ENCODE measurements at regions not wholly inside any gene's neighbourhood (a gene's known extent, or its start where the extent isn't known, plus 50 kb on each side); places are given as distances from the start of the nearest gene placed in this dataset.

DNA sequence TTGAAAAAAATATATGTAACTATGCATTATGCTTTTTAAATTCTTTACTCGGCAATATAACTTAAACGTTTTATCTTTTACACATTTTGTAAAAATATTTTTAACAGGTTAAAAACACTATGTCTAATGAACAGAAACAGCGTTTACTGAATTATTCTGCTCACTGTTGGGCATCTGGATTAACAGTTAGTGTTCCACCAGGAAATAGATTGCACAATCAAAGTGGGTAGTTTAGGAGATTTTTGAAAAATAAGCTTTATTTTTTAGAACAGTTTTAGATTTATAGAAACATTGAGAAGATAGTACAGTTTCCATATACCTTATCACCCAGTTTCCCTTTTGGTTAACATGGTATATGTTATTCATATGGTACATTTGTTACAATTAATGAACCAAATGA lies 63.1 kb upstream of the FREM3 start:
- Histone ChIP-seq H3K23ac (ENCODE audit: low read depth, low read length, poor library complexity) (no peak overlapping the region), H2BK120ac (ENCODE audit: low read depth, low read length) (no peak overlapping the region), H2BK12ac (ENCODE audit: low read length) (no peak overlapping the region), H3K18ac (ENCODE audit: low read length) (no peak overlapping the region), H2BK15ac (ENCODE audit: low read length) (no peak overlapping the region), H4K91ac (ENCODE audit: low read depth, low read length, poor library complexity) (no peak overlapping the region), H3K4me1 (ENCODE audit: control insufficient read depth in 2 of 2, insufficient read depth in 1 of 2, low read depth in 1 of 2, low read length in 2 of 2) (no peaks in the 10 kb centered on the region), H3K14ac (ENCODE audit: low read length) (no peak overlapping the region), H2BK5ac (ENCODE audit: low read length) (no peak overlapping the region), H2AFZ (ENCODE audit: low read length) (no peak overlapping the region), H2AK5ac (ENCODE audit: low read depth, low read length) (no peak overlapping the region), H3K4ac (ENCODE audit: low read length) (no peak overlapping the region), H3K27ac (replicated peaks; ENCODE audit: low read length) (no peak overlapping the region), H3K79me1 (ENCODE audit: low read depth, low read length) (no peaks in the 10 kb centered on the region), H3K9ac (ENCODE audit: low read depth, low read length, poor library complexity) (no peak overlapping the region), H3K4me2 (ENCODE audit: insufficient read depth, low read length, poor library complexity, severe bottlenecking) (no peak overlapping the region), H3K9me3 (replicated peaks in 1 of 2; ENCODE audit: control insufficient read depth in 2 of 2, insufficient read depth in 1 of 2, low read depth in 1 of 2, low read length in 2 of 2) (no peaks in the 10 kb centered on the region), H3K4me3 (ENCODE audit: low read length in 2 of 2) (no peak overlapping the region), H4K8ac (ENCODE audit: low read depth, low read length) (no peak overlapping the region), H3K36me3 (replicated peaks in 1 of 2; ENCODE audit: control insufficient read depth in 2 of 2, insufficient read depth in 2 of 2, low read length in 2 of 2) (no peaks in the 10 kb centered on the region), H3K27me3 (ENCODE audit: control insufficient read depth in 3 of 3, insufficient read depth in 3 of 3, low read depth in 1 of 3, low read length in 3 of 3) (no peaks in the 10 kb centered on the region)
- DNase-seq (ENCODE audit: low spot score): no peak
- WGBS, 2 donors (ENCODE audit: extremely low coverage in 2 of 2, insufficient read length in 2 of 2, insufficient replicate concordance in 1 of 2): no CpG with 5 or more reads among the region's 3 CpGs

GRCh38 chr4:143762511-143762910 lies 62.0 kb upstream of the FREM3 start:
- no peaks in the 10 kb centered on the region for H3K27me3 ChIP-seq (ENCODE audit: control insufficient read depth in 3 of 3, insufficient read depth in 3 of 3, low read depth in 1 of 3, low read length in 3 of 3)
- H2BK12ac ChIP-seq (ENCODE audit: low read length): no peak overlapping the region
- H3K79me1 ChIP-seq (ENCODE audit: low read depth, low read length): no peaks in the 10 kb centered on the region
- no peaks in the 10 kb centered on the region for H3K4me1 ChIP-seq (ENCODE audit: control insufficient read depth in 2 of 2, insufficient read depth in 1 of 2, low read depth in 1 of 2, low read length in 2 of 2)
- no peaks in the 10 kb centered on the region for H3K36me3 ChIP-seq (replicated peaks in 1 of 2; ENCODE audit: control insufficient read depth in 2 of 2, insufficient read depth in 2 of 2, low read length in 2 of 2)
- H2BK120ac ChIP-seq (ENCODE audit: low read depth, low read length): no peak overlapping the region
- no peak overlapping the region for H3K23ac ChIP-seq (ENCODE audit: low read depth, low read length, poor library complexity)
- H4K8ac ChIP-seq (ENCODE audit: low read depth, low read length): no peak overlapping the region
- no peak overlapping the region for H4K91ac ChIP-seq (ENCODE audit: low read depth, low read length, poor library complexity)
- H3K4me3 ChIP-seq (ENCODE audit: low read length in 2 of 2): no peak overlapping the region
- no peak overlapping the region for H3K18ac ChIP-seq (ENCODE audit: low read length)
- no peak overlapping the region for H3K27ac ChIP-seq (replicated peaks; ENCODE audit: low read length)
- H2AFZ ChIP-seq (ENCODE audit: low read length): no peak overlapping the region
- no peak for DNase-seq (ENCODE audit: low spot score)
- H2BK15ac ChIP-seq (ENCODE audit: low read length): no peak overlapping the region
- H3K4me2 ChIP-seq (ENCODE audit: insufficient read depth, low read length, poor library complexity, severe bottlenecking): no peak overlapping the region
- H2BK5ac ChIP-seq (ENCODE audit: low read length): no peak overlapping the region
- H3K9me3 ChIP-seq (replicated peaks in 1 of 2; ENCODE audit: control insufficient read depth in 2 of 2, insufficient read depth in 1 of 2, low read depth in 1 of 2, low read length in 2 of 2): no peaks in the 10 kb centered on the region
- no peak overlapping the region for H3K9ac ChIP-seq (ENCODE audit: low read depth, low read length, poor library complexity)
- WGBS, 2 donors (ENCODE audit: extremely low coverage in 2 of 2, insufficient read length in 2 of 2, insufficient replicate concordance in 1 of 2): no CpG with 5 or more reads among the region's 2 CpGs
- H3K4ac ChIP-seq (ENCODE audit: low read length): no peak overlapping the region
- H2AK5ac ChIP-seq (ENCODE audit: low read depth, low read length): no peak overlapping the region
- H3K14ac ChIP-seq (ENCODE audit: low read length): no peak overlapping the region

Data from neuronal stem cell (in vitro differentiated cells).